ENCODE measurements at regions not wholly inside any gene's neighbourhood (a gene's known extent, or its start where the extent isn't known, plus 50 kb on each side); places are given as distances from the start of the nearest gene placed in this dataset.

GRCh38 chr20:24158281-24158680 lies 169.7 kb upstream of the GGTLC1 start:
- H3K9me3 ChIP-seq, result no peaks in the 10 kb centered on the region
- H3K27me3 ChIP-seq, result peaks cover 0 to 8% (median 0%) of the 10 kb centered on the region in 3 donors
- intact Hi-C loops (cut with DNase I), result no loop called here
- no peaks in the 10 kb centered on the region for H3K36me3 ChIP-seq
- no peaks in the 10 kb centered on the region for H3K4me1 ChIP-seq
- no peak overlapping the region for H3K27ac ChIP-seq
- no peak overlapping the region for H3K4me3 ChIP-seq
- no peak for TF ChIP-seq POLR2AphosphoS5 (IDR thresholded peaks at IDR 0.05)
- no peak for DNase-seq
- 19 to 62% methylated on average over 2 of the region's 2 CpGs for WGBS, 2 donors

GRCh38 chr20:24157213-24157612 lies 168.6 kb upstream of the GGTLC1 start:
- no peaks in the 10 kb centered on the region for H3K4me1 ChIP-seq
- DNase-seq, result no peak
- TF ChIP-seq CTCF (IDR thresholded peaks at IDR 0.05) (no peak), EP300 (IDR thresholded peaks at IDR 0.05) (no peak), POLR2AphosphoS5 (IDR thresholded peaks at IDR 0.05) (no peak)
- H3K36me3 ChIP-seq, result no peaks in the 10 kb centered on the region
- H3K4me3 ChIP-seq, result no peak overlapping the region
- no peak overlapping the region for H3K27ac ChIP-seq
- H3K9me3 ChIP-seq, result no peaks in the 10 kb centered on the region
- whole genome bisulfite sequencing, 2 donors, result 71 to 83% methylated on average over 4 of the region's 4 CpGs
- peaks cover 0 to 8% (median 0%) of the 10 kb centered on the region in 3 donors for H3K27me3 ChIP-seq
- intact Hi-C loops (cut with DNase I), result no loop called here

GRCh38 chr20:24153101-24154040 lies 164.8 kb upstream of the GGTLC1 start:
- intact Hi-C loops (cut with DNase I), result no loop called here

GRCh38 chr20:24151621-24152294 lies 163.2 kb upstream of the GGTLC1 start:
- H3K27ac ChIP-seq, result no peak overlapping the region
- TF ChIP-seq POLR2AphosphoS5 (IDR thresholded peaks at IDR 0.05) (no peak), POLR2A (IDR thresholded peaks at IDR 0.05) (no peak), CTCF (IDR thresholded peaks at IDR 0.05) (no peak), EP300 (IDR thresholded peaks at IDR 0.05) (no peak)
- H3K4me3 ChIP-seq, result no peak overlapping the region
- H3K36me3 ChIP-seq, result no peaks in the 10 kb centered on the region
- WGBS, 2 donors, result 67 to 86% methylated on average over 6 of the region's 6 CpGs
- no peak for DNase-seq
- no peaks in the 10 kb centered on the region for H3K4me1 ChIP-seq
- intact Hi-C loops (cut with DNase I), result no loop called here
- peaks cover 0 to 8% (median 0%) of the 10 kb centered on the region in 3 donors for H3K27me3 ChIP-seq
- H3K9me3 ChIP-seq, result peaks cover 0 to 2% (median 0%) of the 10 kb centered on the region in 4 donors

More at GRCh38 chr20:24153101-24154040, 164.8 kb upstream of the GGTLC1 start:
- WGBS, 2 donors, result 81 to 87% methylated on average over 15 of the region's 15 CpGs
- no peaks in the 10 kb centered on the region for H3K4me1 ChIP-seq
- H3K9me3 ChIP-seq, result peaks cover 0 to 2% (median 0%) of the 10 kb centered on the region in 4 donors
- TF ChIP-seq CTCF (IDR thresholded peaks at IDR 0.05) (no peak), POLR2A (IDR thresholded peaks at IDR 0.05) (no peak), POLR2AphosphoS5 (IDR thresholded peaks at IDR 0.05) (no peak), EP300 (IDR thresholded peaks at IDR 0.05) (no peak)
- peaks cover 0 to 8% (median 0%) of the 10 kb centered on the region in 3 donors for H3K27me3 ChIP-seq
- no peak overlapping the region for H3K4me3 ChIP-seq
- no peaks in the 10 kb centered on the region for H3K36me3 ChIP-seq
- no peak overlapping the region for H3K27ac ChIP-seq
- DNase-seq, result no peak

- no peak for TF ChIP-seq EP300 (IDR thresholded peaks at IDR 0.05)
- no peak for TF ChIP-seq CTCF (IDR thresholded peaks at IDR 0.05)
- no peak for TF ChIP-seq POLR2A (IDR thresholded peaks at IDR 0.05)
- TF ChIP-seq POLR2AphosphoS5 (IDR thresholded peaks at IDR 0.05), result no peak
- no peaks in the 10 kb centered on the region for H3K36me3 ChIP-seq
- H3K9me3 ChIP-seq, result peaks cover 0 to 2% (median 0%) of the 10 kb centered on the region in 4 donors
- no peaks in the 10 kb centered on the region for H3K4me1 ChIP-seq
- H3K4me3 ChIP-seq, result no peak overlapping the region
- H3K27ac ChIP-seq, result no peak overlapping the region
- intact Hi-C loops (cut with DNase I), result no loop called here
- WGBS, 2 donors, result 87 to 90% methylated on average over 7 of the region's 7 CpGs
- DNase-seq, result no peak
- peaks cover 0 to 4% (median 0%) of the 10 kb centered on the region in 3 donors for H3K27me3 ChIP-seq
Observed at GRCh38 chr20:24150406-24150805, 161.8 kb upstream of the GGTLC1 start.

All from sigmoid colon (tissue), 6 donors.